Calu3 (cell line): ENCODE measurements at regions not wholly inside any gene's neighbourhood (a gene's known extent, or its start where the extent isn't known, plus 50 kb on each side); places are given as distances from the start of the nearest gene placed in this dataset.

Source experiments
- BruUV-seq: library from RNA; stranded (reverse); fragments of 400-500 nt; replicated peaks from 2 replicates; lab custom pipeline; 2021; lab: Mats Ljungman, UMichigan
- CTCF ChIA-PET: fragments of 300-600 bp; sonication (Branson Sonifier 250); formaldehyde crosslinking; loops from one replicate; lab custom pipeline; 2022; ENCODE audit warnings: antibody characterized with exemption; lab: Charles Lee
- DNase-seq: peaks from one replicate; pipeline ENCODE4 v3.0.0; 2022
- H3K27ac Mint-ChIP-seq: one replicate; pipeline ENCODE4 v1.8.0; 2022; ENCODE audit warnings: mixed read lengths; ENCODE audit not compliant: unreplicated experiment
- H3K27me3 Mint-ChIP-seq: one replicate; pipeline ENCODE4 v1.8.0; 2022; ENCODE audit warnings: mixed read lengths; ENCODE audit not compliant: unreplicated experiment
- H3K36me3 Mint-ChIP-seq: one replicate; pipeline ENCODE4 v1.8.0; 2022; ENCODE audit warnings: mild to moderate bottlenecking, moderate library complexity, mixed read lengths; ENCODE audit not compliant: insufficient read depth, unreplicated experiment
- H3K4me1 Mint-ChIP-seq: one replicate; pipeline ENCODE4 v1.8.0; 2022; ENCODE audit warnings: mild to moderate bottlenecking, low read depth, mixed read lengths; ENCODE audit not compliant: unreplicated experiment
- H3K4me3 Mint-ChIP-seq: one replicate; pipeline ENCODE4 v1.8.0; 2022; ENCODE audit warnings: mild to moderate bottlenecking, low read depth, moderate library complexity, mixed read lengths; ENCODE audit not compliant: unreplicated experiment
- H3K9me3 Mint-ChIP-seq: one replicate; pipeline ENCODE4 v1.8.0; 2022; ENCODE audit warnings: low read depth, mixed read lengths; ENCODE audit not compliant: unreplicated experiment
- intact Hi-C: fragments of 100-400 bp; cut with micrococcal nuclease; formaldehyde crosslinking; loops from one replicate; pipeline ENCODE4 v1.10.0; 2022; ENCODE audit not compliant: unreplicated experiment
- TF ChIP-seq, protein P1 (sequence below): fragments of 200-600 bp; IDR thresholded peaks from one replicate; pipeline ENCODE4 v1.8.0; 2022; ENCODE audit warnings: antibody characterized with exemption; ENCODE audit not compliant: unreplicated experiment

- H3K27ac Mint-ChIP-seq, result no peak overlapping the region
- no peaks in the 10 kb centered on the region for H3K9me3 Mint-ChIP-seq
- intact Hi-C loops, result loop anchor here (2.0 kb wide), 1 partner anchor 153 kb away; no protein-coding TSS in a partner anchor
- H3K4me1 Mint-ChIP-seq, result peaks cover 7% of the 10 kb centered on the region
- peaks cover 5% of the 10 kb centered on the region for H3K27me3 Mint-ChIP-seq
- no peak overlapping the region for H3K4me3 Mint-ChIP-seq
- DNase-seq, result peak; percentile 56
- no TSS peak for BruUV-seq
- CTCF ChIA-PET, result interaction anchor here (0.6 to 1.3 kb wide), 5 partner anchors 39 to 677 kb away, joined by 3 to 8 read pairs (median 3); no protein-coding TSS in a partner anchor
- TF ChIP-seq, protein P1, sequence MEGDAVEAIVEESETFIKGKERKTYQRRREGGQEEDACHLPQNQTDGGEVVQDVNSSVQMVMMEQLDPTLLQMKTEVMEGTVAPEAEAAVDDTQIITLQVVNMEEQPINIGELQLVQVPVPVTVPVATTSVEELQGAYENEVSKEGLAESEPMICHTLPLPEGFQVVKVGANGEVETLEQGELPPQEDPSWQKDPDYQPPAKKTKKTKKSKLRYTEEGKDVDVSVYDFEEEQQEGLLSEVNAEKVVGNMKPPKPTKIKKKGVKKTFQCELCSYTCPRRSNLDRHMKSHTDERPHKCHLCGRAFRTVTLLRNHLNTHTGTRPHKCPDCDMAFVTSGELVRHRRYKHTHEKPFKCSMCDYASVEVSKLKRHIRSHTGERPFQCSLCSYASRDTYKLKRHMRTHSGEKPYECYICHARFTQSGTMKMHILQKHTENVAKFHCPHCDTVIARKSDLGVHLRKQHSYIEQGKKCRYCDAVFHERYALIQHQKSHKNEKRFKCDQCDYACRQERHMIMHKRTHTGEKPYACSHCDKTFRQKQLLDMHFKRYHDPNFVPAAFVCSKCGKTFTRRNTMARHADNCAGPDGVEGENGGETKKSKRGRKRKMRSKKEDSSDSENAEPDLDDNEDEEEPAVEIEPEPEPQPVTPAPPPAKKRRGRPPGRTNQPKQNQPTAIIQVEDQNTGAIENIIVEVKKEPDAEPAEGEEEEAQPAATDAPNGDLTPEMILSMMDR, result peak; percentile 35
- peaks cover 7% of the 10 kb centered on the region for H3K36me3 Mint-ChIP-seq
These were observed 182.4 kb downstream of the SHQ1 start for GRCh38 chr3:72665701-72666446.

DNA sequence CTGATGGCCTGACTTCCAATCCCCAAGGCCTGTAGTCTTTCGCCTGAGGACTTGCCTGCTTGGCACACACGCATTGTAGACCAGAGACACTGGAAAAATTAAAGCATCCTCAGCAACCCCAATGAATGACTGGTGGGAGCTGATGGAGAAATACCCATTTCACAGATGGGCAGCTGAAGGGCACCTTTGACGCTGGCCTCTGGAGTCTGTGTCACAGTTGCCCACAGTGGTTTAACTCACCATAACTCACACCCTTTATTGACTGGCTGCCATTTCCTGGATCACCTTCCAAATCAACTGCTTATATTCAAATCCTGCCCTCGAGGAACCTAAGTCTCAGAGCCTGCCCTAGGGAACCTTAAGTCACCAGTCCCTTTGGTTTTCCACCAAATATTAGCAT, 183.1 kb downstream of the SHQ1 start:
- no TSS peak for BruUV-seq
- Mint-ChIP-seq H3K4me3 (no peak overlapping the region), H3K9me3 (no peaks in the 10 kb centered on the region), H3K27me3 (no peaks in the 10 kb centered on the region), H3K4me1 (peaks cover 15% of the 10 kb centered on the region), H3K36me3 (peaks cover 7% of the 10 kb centered on the region), H3K27ac (no peak overlapping the region)
- intact Hi-C loops, result no loop called here
- no peak for DNase-seq
- CTCF ChIA-PET, result interaction anchor here (0.6 kb wide), 1 partner anchor 38 kb away, joined by 3 read pairs; no protein-coding TSS in a partner anchor
- TF ChIP-seq, protein P1, result no peak

- Mint-ChIP-seq H3K36me3 (peaks cover 7% of the 10 kb centered on the region), H3K27me3 (no peaks in the 10 kb centered on the region), H3K27ac (no peak overlapping the region), H3K9me3 (no peaks in the 10 kb centered on the region), H3K4me1 (peaks cover 22% of the 10 kb centered on the region), H3K4me3 (no peak overlapping the region)
- TF ChIP-seq, protein P1, result no peak
- CTCF ChIA-PET, result no interaction called here
- intact Hi-C loops, result no loop called here
- DNase-seq, result no peak
- no TSS peak for BruUV-seq
These were observed 183.9 kb downstream of the SHQ1 start for GRCh38 chr3:72664184-72664975.

- CTCF ChIA-PET, result no interaction called here
- no peak for DNase-seq
- peaks cover 24% of the 10 kb centered on the region for H3K4me1 Mint-ChIP-seq
- H3K36me3 Mint-ChIP-seq, result peaks cover 7% of the 10 kb centered on the region
- H3K27ac Mint-ChIP-seq, result no peak overlapping the region
- no peaks in the 10 kb centered on the region for H3K27me3 Mint-ChIP-seq
- intact Hi-C loops, result no loop called here
- no peak overlapping the region for H3K4me3 Mint-ChIP-seq
- no peaks in the 10 kb centered on the region for H3K9me3 Mint-ChIP-seq
- BruUV-seq, result no TSS peak
- TF ChIP-seq, protein P1, result no peak
These were observed 184.8 kb downstream of the SHQ1 start for GRCh38 chr3:72663429-72663828.
